NB4 (cell line): ENCODE measurements at regions not wholly inside any gene's neighbourhood (a gene's known extent, or its start where the extent isn't known, plus 50 kb on each side); places are given as distances from the start of the nearest gene placed in this dataset.

Experiments used
- CTCF ChIP-seq: IDR thresholded peaks from one replicate; pipeline ENCODE4 v1.5.1; 2012; ENCODE audit warnings: low read depth, low read length
- POLR2A ChIP-seq: IDR thresholded peaks from 2 replicates; pipeline ENCODE4 v1.6.1; 2011; ENCODE audit warnings: mild to moderate bottlenecking; ENCODE audit not compliant: insufficient read length; ENCODE audit errors: extremely low read depth

- TF ChIP-seq CTCF (no peak), POLR2A (no peak)
Measured at GRCh38 chr1:5424802-5425703, 567.2 kb downstream of the NPHP4 start.
